ENCODE measurements at regions not wholly inside any gene's neighbourhood (a gene's known extent, or its start where the extent isn't known, plus 50 kb on each side); places are given as distances from the start of the nearest gene placed in this dataset.
"Not testable (repeated sequence)": the region's sequence is repeated elsewhere in the genome, so short reads cannot be mapped to it uniquely, and the experiment has no call there.

- no peak for DNase-seq (ENCODE audit: low read depth in 3 of 3)
Measured at GRCh38 chr16:86885139-86885538, 306.8 kb downstream of the FOXL1 start.

- no peak for DNase-seq (ENCODE audit: low read depth in 3 of 3)
Measured at GRCh38 chr16:86886651-86887050, 308.3 kb downstream of the FOXL1 start.

- DNase-seq (ENCODE audit: low read depth in 3 of 3), result no peak
Measured at GRCh38 chr16:86887416-86887815, 309.1 kb downstream of the FOXL1 start.

- no peak for DNase-seq (ENCODE audit: low read depth in 3 of 3)
Measured at GRCh38 chr16:86888231-86889053, 310.1 kb downstream of the FOXL1 start.

GRCh38 chr16:86889054-86889366 is 310.7 kb downstream of the FOXL1 start:
- not testable (repeated sequence) for DNase-seq (ENCODE audit: low read depth in 3 of 3)

- no peak for DNase-seq (ENCODE audit: low read depth in 3 of 3)
Measured at GRCh38 chr16:86889974-86890373, 311.6 kb downstream of the FOXL1 start.

- no peak for DNase-seq (ENCODE audit: low read depth in 3 of 3)
Measured at GRCh38 chr16:86891121-86891520, 312.8 kb downstream of the FOXL1 start.

- no peak for DNase-seq (ENCODE audit: low read depth in 3 of 3)
Measured at GRCh38 chr16:86891631-86892030, 313.3 kb downstream of the FOXL1 start.

- no peak for DNase-seq (ENCODE audit: low read depth in 3 of 3)
Measured at GRCh38 chr16:86892509-86892908, 314.2 kb downstream of the FOXL1 start.

GRCh38 chr16:86893506-86893905 is 315.2 kb downstream of the FOXL1 start:
- DNase-seq (ENCODE audit: low read depth in 3 of 3), result no peak

- no peak for DNase-seq (ENCODE audit: low read depth in 3 of 3)
Measured at GRCh38 chr16:86894029-86894567, 315.7 kb downstream of the FOXL1 start.

GRCh38 chr16:86894925-86895324 is 316.6 kb downstream of the FOXL1 start:
- no peak for DNase-seq (ENCODE audit: low read depth in 3 of 3)

- DNase-seq (ENCODE audit: low read depth in 3 of 3), result no peak
Measured at GRCh38 chr16:86895606-86896005, 317.3 kb downstream of the FOXL1 start.

- DNase-seq (ENCODE audit: low read depth in 3 of 3), result no peak
Measured at GRCh38 chr16:86896976-86897375, 318.6 kb downstream of the FOXL1 start.

- DNase-seq (ENCODE audit: low read depth in 3 of 3), result no peak
Measured at GRCh38 chr16:86897486-86897885, 319.1 kb downstream of the FOXL1 start.

GRCh38 chr16:86898386-86898785 is 320.0 kb downstream of the FOXL1 start:
- DNase-seq (ENCODE audit: low read depth in 3 of 3), result no peak

- DNase-seq (ENCODE audit: low read depth in 3 of 3), result no peak
Measured at GRCh38 chr16:86899151-86899550, 320.8 kb downstream of the FOXL1 start.

- no peak for DNase-seq (ENCODE audit: low read depth in 3 of 3)
Measured at GRCh38 chr16:86899757-86900156, 321.4 kb downstream of the FOXL1 start.

GRCh38 chr16:86901483-86901882 is 323.1 kb downstream of the FOXL1 start:
- DNase-seq (ENCODE audit: low read depth in 3 of 3), result no peak

- DNase-seq (ENCODE audit: low read depth in 3 of 3), result no peak
Measured at GRCh38 chr16:86902656-86903001, 324.3 kb downstream of the FOXL1 start.

- DNase-seq (ENCODE audit: low read depth in 3 of 3), result no peak
Measured at GRCh38 chr16:86903068-86903467, 324.7 kb downstream of the FOXL1 start.

- no peak for DNase-seq (ENCODE audit: low read depth in 3 of 3)
Measured at GRCh38 chr16:86905302-86905701, 327.0 kb downstream of the FOXL1 start.

- no peak for DNase-seq (ENCODE audit: low read depth in 3 of 3)
Measured at GRCh38 chr16:86906623-86907022, 328.3 kb downstream of the FOXL1 start.
